Keratinocyte (primary cell): ENCODE measurements at regions not wholly inside any gene's neighbourhood (a gene's known extent, or its start where the extent isn't known, plus 50 kb on each side); places are given as distances from the start of the nearest gene placed in this dataset.
A peak's percentile ranks its signal among the peaks of the same experiment; 100 is the strongest.

Experiments used
- DNase-seq: peaks from one replicate; pipeline ENCODE4 v3.0.0-alpha.2; 2011; ENCODE audit warnings: low read depth, missing footprints, low spot score
- FAIRE-seq: peaks from 2 replicates; lab custom pipeline; 2011; peaks lifted over from hg19 to GRCh38; lab: Jason Lieb, UNC
- H2AFZ ChIP-seq: 2 replicates; pipeline ENCODE4 v1.6.0; 2012; ENCODE audit warnings: low read length, control low read depth, inconsistent platforms; ENCODE audit not compliant: control insufficient read depth
- H3K27ac ChIP-seq: 2 replicates; pipeline ENCODE4 v1.5.1; 2011; ENCODE audit warnings: low read length; ENCODE audit not compliant: control insufficient read depth, insufficient read depth
- H3K27me3 ChIP-seq: 3 replicates; pipeline ENCODE4 v1.6.0; 2011; ENCODE audit warnings: low read length; ENCODE audit not compliant: control insufficient read depth, insufficient read depth; ENCODE audit errors: extremely low read depth
- H3K36me3 ChIP-seq, 2 experiments: 2 replicates in 1 of 2; 3 replicates in 1 of 2; pipeline ENCODE4 v1.5.1; 2011; ENCODE audit warnings: low read length in 2 of 2, mild to moderate bottlenecking in 1 of 2; ENCODE audit not compliant: control insufficient read depth in 2 of 2, insufficient read depth in 2 of 2; ENCODE audit errors: extremely low read depth in 1 of 2
- H3K4me1 ChIP-seq: 3 replicates; pipeline ENCODE4 v1.5.1; 2011; ENCODE audit warnings: low read length; ENCODE audit not compliant: control insufficient read depth, insufficient read depth; ENCODE audit errors: extremely low read depth
- H3K4me2 ChIP-seq: 3 replicates; pipeline ENCODE4 v1.6.0; 2011; ENCODE audit warnings: low read depth, low read length; ENCODE audit not compliant: control insufficient read depth, insufficient read depth; ENCODE audit errors: extremely low read depth
- H3K4me3 ChIP-seq, 3 experiments: fragments of 200-600 bp in 1 of 3; sonication (generic) in 1 of 3; 2 replicates in 2 of 3; 3 replicates in 1 of 3; pipeline ENCODE4 v1.5.1; 2011 to 2016; ENCODE audit warnings: low read length in 3 of 3, mild to moderate bottlenecking in 3 of 3, control low read depth in 2 of 3, inconsistent platforms in 1 of 3, low read depth in 1 of 3, mixed read lengths in 1 of 3, mixed run types in 1 of 3, moderate library complexity in 1 of 3; ENCODE audit not compliant: control insufficient read depth in 2 of 3, insufficient read depth in 2 of 3; ENCODE audit errors: extremely low read depth in 1 of 3
- H3K79me2 ChIP-seq: 2 replicates; pipeline ENCODE4 v1.6.0; 2012; ENCODE audit warnings: low read length; ENCODE audit not compliant: control insufficient read depth, insufficient read depth
- H3K9ac ChIP-seq: 3 replicates; pipeline ENCODE4 v1.6.0; 2011; ENCODE audit warnings: low read length; ENCODE audit not compliant: control insufficient read depth, insufficient read depth; ENCODE audit errors: extremely low read depth
- H3K9me1 ChIP-seq: 3 replicates; pipeline ENCODE4 v1.6.0; 2011; ENCODE audit warnings: low read length; ENCODE audit not compliant: control insufficient read depth, insufficient read depth; ENCODE audit errors: extremely low read depth
- H3K9me3 ChIP-seq: 2 replicates; pipeline ENCODE4 v1.5.1; 2012; ENCODE audit warnings: low read depth, low read length; ENCODE audit not compliant: control insufficient read depth
- H4K20me1 ChIP-seq: 3 replicates; pipeline ENCODE4 v1.6.0; 2011; ENCODE audit warnings: low read length; ENCODE audit not compliant: control insufficient read depth, insufficient read depth; ENCODE audit errors: extremely low read depth
- CTCF ChIP-seq, 3 experiments: IDR thresholded peaks in 1 of 3; conservative IDR thresholded peaks in 1 of 3; optimal IDR thresholded peaks in 1 of 3; 2 replicates in 2 of 3; 3 replicates in 1 of 3; pipeline versions ENCODE3 to v1.5.1; 2011; ENCODE audit warnings: low read length in 3 of 3, mild to moderate bottlenecking in 3 of 3, moderate library complexity in 2 of 3, control low read depth in 1 of 3, inconsistent platforms in 1 of 3; ENCODE audit not compliant: insufficient read depth in 2 of 3; ENCODE audit errors: extremely low read depth in 1 of 3
- EZH2 ChIP-seq: IDR thresholded peaks from one replicate; pipeline ENCODE4 v1.6.1; 2012; ENCODE audit warnings: inconsistent platforms, mild to moderate bottlenecking, low read length, moderate library complexity
- dilution Hi-C: fragments of 300-500 bp; cut with MboI; formaldehyde crosslinking; loops from one replicate; pipeline ENCODE4 v1.7.0; 2020; ENCODE audit warnings: low sequenced_read_pairs; ENCODE audit not compliant: extremely low pct_ligation_motif_present

- H4K20me1 ChIP-seq = no peaks in the 10 kb centered on the region
- FAIRE-seq (peak; percentile 91), DNase-seq (peak; percentile 85)
- H3K9me3 ChIP-seq = peaks cover 3% of the 10 kb centered on the region
- H3K27ac ChIP-seq = peak overlapping the region; percentile 55
- dilution Hi-C loops = no loop called here
- H3K36me3 ChIP-seq = no peaks in the 10 kb centered on the region
- no peaks in the 10 kb centered on the region for H3K79me2 ChIP-seq
- peak overlapping the region; percentile 43 for H3K4me2 ChIP-seq
- no peak overlapping the region for H2AFZ ChIP-seq
- no peak for TF ChIP-seq EZH2
- no peak for TF ChIP-seq CTCF (optimal IDR thresholded peaks at IDR 0.05 in 1 of 3, IDR thresholded peaks at IDR 0.05 in 1 of 3, conservative IDR thresholded peaks at IDR 0.05 in 1 of 3; ENCODE audit: extremely low read depth in 1 of 3, insufficient read depth in 2 of 3, low read length in 3 of 3)
- H3K4me3 ChIP-seq = no peak overlapping the region
- no peaks in the 10 kb centered on the region for H3K9me1 ChIP-seq
- H3K4me1 ChIP-seq = peaks cover 34% of the 10 kb centered on the region
- no peaks in the 10 kb centered on the region for H3K27me3 ChIP-seq
- no peak overlapping the region for H3K9ac ChIP-seq
These were observed 55.0 kb upstream of the ITGA6 start for GRCh38 chr2:172372436-172372835.

- no peaks in the 10 kb centered on the region for H4K20me1 ChIP-seq
- H2AFZ ChIP-seq = peak overlapping the region; percentile 50
- no peak for DNase-seq
- TF ChIP-seq CTCF (optimal IDR thresholded peaks at IDR 0.05 in 1 of 3, IDR thresholded peaks at IDR 0.05 in 1 of 3, conservative IDR thresholded peaks at IDR 0.05 in 1 of 3; ENCODE audit: extremely low read depth in 1 of 3, insufficient read depth in 2 of 3, low read length in 3 of 3) (no peak), EZH2 (no peak)
- no peaks in the 10 kb centered on the region for H3K9me1 ChIP-seq
- no peaks in the 10 kb centered on the region for H3K79me2 ChIP-seq
- H3K4me1 ChIP-seq = peaks cover 34% of the 10 kb centered on the region
- no peaks in the 10 kb centered on the region for H3K27me3 ChIP-seq
- peak overlapping the region; percentile 43 for H3K4me2 ChIP-seq
- H3K36me3 ChIP-seq = no peaks in the 10 kb centered on the region
- peak overlapping the region; percentile 55 for H3K27ac ChIP-seq
- no peak overlapping the region for H3K9ac ChIP-seq
- no peak for FAIRE-seq
- dilution Hi-C loops = no loop called here
- no peak overlapping the region for H3K4me3 ChIP-seq
- peaks cover 3% of the 10 kb centered on the region for H3K9me3 ChIP-seq
These were observed 54.3 kb upstream of the ITGA6 start for GRCh38 chr2:172373076-172373475.
